Limb (tissue), 2 donors: ENCODE measurements at regions not wholly inside any gene's neighbourhood (a gene's known extent, or its start where the extent isn't known, plus 50 kb on each side); places are given as distances from the start of the nearest gene placed in this dataset.
A peak's percentile ranks its signal among the peaks of the same experiment; 100 is the strongest.

Source experiments
- DNase-seq, 2 donors: peaks; one replicate each; pipeline ENCODE4 v3.0.0-alpha.2; 2016; ENCODE audit errors: extremely low spot score in 2 of 2

GRCh38 chr4:161133586-161134276 lies 1030.1 kb downstream of the FSTL5 start:
- no peak for DNase-seq

GRCh38 chr4:161132715-161133425 lies 1030.9 kb downstream of the FSTL5 start:
- DNase-seq = no peak

DNA sequence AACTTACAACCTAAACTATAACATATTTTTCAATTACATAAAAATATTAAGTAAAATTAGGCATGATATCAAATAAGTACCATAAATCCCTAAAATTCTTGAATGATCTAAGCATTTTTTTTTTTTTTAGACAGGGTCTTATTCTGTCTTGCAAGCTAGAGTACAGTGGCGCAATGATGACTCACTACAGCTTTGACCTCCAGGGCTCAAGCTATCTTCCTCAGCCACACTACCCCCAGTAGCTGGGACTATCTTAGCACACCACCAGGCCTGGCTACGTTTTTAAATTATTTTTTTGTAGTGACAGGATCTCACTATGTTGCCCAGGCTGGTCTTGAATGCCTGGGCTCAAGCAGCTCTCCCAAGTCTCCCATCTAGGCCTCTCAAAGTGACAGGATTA lies 1042.3 kb downstream of the FSTL5 start:
- DNase-seq = no peak

DNA sequence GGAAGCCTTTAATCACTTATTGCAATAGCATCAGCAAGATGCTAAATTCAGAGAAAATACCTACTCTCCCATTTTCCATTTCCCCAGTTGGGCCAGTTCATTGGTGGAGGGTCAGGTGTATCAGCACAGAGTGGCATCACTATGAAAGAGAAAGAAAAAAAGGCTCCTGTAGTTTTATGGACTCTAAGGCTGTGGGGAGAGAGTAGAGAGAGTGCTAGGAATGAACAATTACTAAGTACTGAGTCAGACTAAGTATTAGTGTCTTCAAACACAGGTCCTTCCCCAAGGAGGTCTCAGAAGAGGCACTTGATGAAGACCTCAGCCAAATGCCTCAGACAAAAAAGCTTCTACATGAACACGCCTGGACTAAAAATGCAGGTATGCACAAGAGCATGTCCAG lies 1061.9 kb downstream of the FSTL5 start:
- no peak for DNase-seq

DNA sequence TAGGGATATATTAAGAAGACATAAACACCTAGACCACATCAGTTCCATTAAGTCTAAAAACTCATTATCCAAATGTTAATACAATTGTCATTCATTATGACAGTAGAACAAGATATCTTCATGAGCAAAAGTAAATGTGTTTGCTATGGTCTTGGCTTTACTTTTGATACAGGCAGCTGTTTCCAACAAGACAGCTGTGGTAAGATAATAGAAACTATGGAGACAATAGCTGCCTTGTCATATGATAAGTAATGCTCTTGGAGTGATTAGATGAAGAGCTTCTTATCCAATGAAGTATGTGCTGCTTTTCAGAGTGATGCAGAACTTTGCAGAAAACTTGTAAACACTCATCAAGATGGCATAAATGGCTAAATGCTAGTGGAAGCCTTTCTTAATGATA lies 1066.0 kb downstream of the FSTL5 start:
- peak in 1 of 2 donors; percentile 27 for DNase-seq

- DNase-seq = no peak
Measured at GRCh38 chr4:161061046-161061445, 1102.8 kb downstream of the FSTL5 start.
